Fibroblast of lung (primary cell): ENCODE measurements at regions not wholly inside any gene's neighbourhood (a gene's known extent, or its start where the extent isn't known, plus 50 kb on each side); places are given as distances from the start of the nearest gene placed in this dataset.
"Not testable (repeated sequence)": the region's sequence is repeated elsewhere in the genome, so short reads cannot be mapped to it uniquely, and the experiment has no call there.

ENCODE experiments used
- DNase-seq, 2 donors: peaks; one replicate each; pipeline versions ENCODE4 v3.0.0 to v3.0.0-alpha.2; 2010; ENCODE audit warnings: low read depth in 2 of 2
- H2AFZ ChIP-seq: 2 replicates; pipeline ENCODE4 v1.5.1; 2012; ENCODE audit warnings: low read length, control low read depth, inconsistent platforms
- H3K27ac ChIP-seq: 2 replicates; pipeline ENCODE4 v1.5.1; 2011; ENCODE audit warnings: low read length, control low read depth; ENCODE audit not compliant: insufficient read depth
- H3K27me3 ChIP-seq: 2 replicates; pipeline ENCODE4 v1.5.1; 2011; ENCODE audit warnings: mild to moderate bottlenecking, low read length; ENCODE audit not compliant: control insufficient read depth, insufficient read depth
- H3K36me3 ChIP-seq: 2 replicates; pipeline ENCODE4 v1.5.1; 2011; ENCODE audit warnings: low read length; ENCODE audit not compliant: control insufficient read depth, insufficient read depth
- H3K4me1 ChIP-seq: 2 replicates; pipeline ENCODE4 v1.5.1; 2011; ENCODE audit warnings: low read length; ENCODE audit not compliant: control insufficient read depth, insufficient read depth; ENCODE audit errors: extremely low read depth
- H3K4me2 ChIP-seq: 2 replicates; pipeline ENCODE4 v1.5.1; 2011; ENCODE audit warnings: low read length, control low read depth; ENCODE audit not compliant: insufficient read depth; ENCODE audit errors: extremely low read depth
- H3K4me3 ChIP-seq, 4 experiments: fragments of 200-600 bp in 1 of 4; sonication (generic) in 1 of 4; replicated peaks in 1 of 4; 2 replicates each; pipeline ENCODE4 v1.5.1; 2011 to 2016; ENCODE audit warnings: low read length in 4 of 4, low read depth in 3 of 4, mild to moderate bottlenecking in 3 of 4, control low read depth in 2 of 4, inconsistent platforms in 1 of 4, mixed read lengths in 1 of 4; ENCODE audit not compliant: insufficient read depth in 1 of 4; ENCODE audit errors: control extremely low read depth in 1 of 4
- H3K79me2 ChIP-seq: 2 replicates; pipeline ENCODE4 v1.5.1; 2012; ENCODE audit warnings: mild to moderate bottlenecking, low read length, inconsistent platforms; ENCODE audit not compliant: control insufficient read depth, insufficient read depth
- H3K9ac ChIP-seq: 2 replicates; pipeline ENCODE4 v1.5.1; 2011; ENCODE audit warnings: mild to moderate bottlenecking, low read length, control low read depth; ENCODE audit not compliant: insufficient read depth
- H3K9me3 ChIP-seq: 2 replicates; pipeline ENCODE4 v1.5.1; 2012; ENCODE audit warnings: low read depth, low read length; ENCODE audit not compliant: control insufficient read depth, insufficient read depth
- H4K20me1 ChIP-seq: 2 replicates; pipeline ENCODE4 v1.5.1; 2011; ENCODE audit warnings: low read length; ENCODE audit not compliant: control insufficient read depth, insufficient read depth; ENCODE audit errors: extremely low read depth

DNA sequence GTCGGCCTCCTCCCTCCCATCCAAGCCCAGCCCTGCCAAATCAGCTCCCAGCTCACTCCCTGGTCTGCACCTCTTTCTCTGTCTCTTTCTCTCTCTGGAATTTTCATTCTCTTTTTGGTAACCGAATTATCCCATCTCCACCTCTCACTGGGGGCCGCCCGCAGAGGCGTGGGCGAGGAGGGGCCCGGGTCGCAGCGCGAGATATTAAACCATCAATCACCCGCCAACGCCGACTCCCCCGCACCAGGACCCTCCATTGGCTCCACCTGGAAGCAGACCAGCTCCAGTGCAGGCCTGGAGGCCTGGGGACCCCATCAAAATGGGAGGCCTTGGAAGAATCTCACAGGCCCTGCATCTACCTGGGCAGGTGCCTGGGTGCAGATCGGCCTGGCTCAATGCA lies 83.8 kb upstream of the ADGRL1 start:
- not testable (repeated sequence) for DNase-seq, H3K4me2 ChIP-seq, H3K4me1 ChIP-seq, H3K79me2 ChIP-seq, H3K4me3 ChIP-seq, H3K36me3 ChIP-seq, H2AFZ ChIP-seq, H3K9me3 ChIP-seq, H3K27me3 ChIP-seq, H4K20me1 ChIP-seq, H3K27ac ChIP-seq, H3K9ac ChIP-seq

DNA sequence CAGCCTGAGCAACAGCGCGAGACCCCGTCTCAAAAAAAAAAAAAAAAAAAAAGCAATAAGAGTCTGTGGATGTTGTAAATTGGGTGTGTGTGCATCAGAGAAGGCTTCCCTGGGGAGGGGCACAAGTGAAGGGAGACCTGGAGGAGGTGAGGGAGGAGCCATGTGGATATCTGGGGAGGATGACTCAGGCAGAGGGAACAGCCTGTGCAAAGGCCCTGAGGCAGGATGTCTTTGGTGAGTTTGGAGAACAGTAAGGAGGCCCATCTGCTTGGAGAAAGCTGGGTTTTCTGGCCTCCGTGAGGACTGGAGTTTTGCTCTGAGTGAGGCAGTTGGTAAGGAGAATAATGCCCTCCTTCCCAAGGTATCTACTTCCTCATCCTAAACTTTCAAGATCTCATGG lies 81.9 kb upstream of the ADGRL1 start:
- H3K27me3 ChIP-seq, H3K79me2 ChIP-seq, H3K9ac ChIP-seq, H3K4me3 ChIP-seq, H3K9me3 ChIP-seq, H3K36me3 ChIP-seq, H2AFZ ChIP-seq, H4K20me1 ChIP-seq, H3K4me2 ChIP-seq, DNase-seq, H3K27ac ChIP-seq, H3K4me1 ChIP-seq: not testable (repeated sequence)

DNA sequence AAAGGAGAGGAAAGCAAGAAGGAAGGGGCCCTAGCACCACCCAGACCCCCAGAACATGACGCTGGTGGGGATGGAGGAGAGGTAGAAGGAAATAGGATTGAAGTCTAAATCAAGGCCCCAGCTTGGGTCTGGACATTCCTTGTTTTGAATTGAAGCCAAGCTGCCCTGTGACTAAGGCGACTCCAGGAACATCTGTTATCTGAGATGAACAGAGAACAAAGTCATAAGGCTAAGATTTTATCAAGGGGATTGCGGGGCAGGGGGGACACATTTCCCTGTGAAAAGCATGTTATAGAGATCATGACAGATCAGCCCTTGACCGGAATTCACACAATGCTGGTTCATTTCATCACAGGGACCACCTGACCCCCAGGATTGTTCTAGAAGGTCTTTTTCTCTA lies 80.6 kb upstream of the ADGRL1 start:
- H3K4me2 ChIP-seq, DNase-seq: not testable (repeated sequence)

DNA sequence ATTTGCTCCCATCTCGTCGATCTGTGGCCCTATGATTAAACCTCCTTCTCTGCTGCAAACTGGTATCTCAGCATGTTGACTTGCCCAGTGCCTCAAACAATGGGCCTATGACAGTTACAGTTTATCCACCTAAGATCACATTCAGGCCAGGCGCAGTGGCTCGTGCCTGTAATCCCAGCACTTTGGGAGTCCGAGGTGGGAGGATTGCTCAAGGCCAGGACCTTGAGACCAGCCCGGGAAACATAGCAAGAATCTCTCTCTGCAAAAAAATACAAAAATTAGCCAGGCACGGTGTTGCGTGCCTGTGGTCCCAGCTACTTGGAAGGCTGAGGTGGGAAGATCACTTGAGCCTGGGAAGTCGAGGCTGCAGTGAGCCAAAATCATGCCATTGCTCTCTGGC lies 79.8 kb upstream of the ADGRL1 start:
- H3K4me2 ChIP-seq, H3K27ac ChIP-seq, H3K4me1 ChIP-seq, DNase-seq, H3K4me3 ChIP-seq, H2AFZ ChIP-seq, H3K36me3 ChIP-seq, H4K20me1 ChIP-seq, H3K9ac ChIP-seq, H3K9me3 ChIP-seq, H3K27me3 ChIP-seq, H3K79me2 ChIP-seq: not testable (repeated sequence)

More for the DNA sequence above, 80.6 kb upstream of the ADGRL1 start:
- H3K9ac ChIP-seq, H3K79me2 ChIP-seq, H3K27me3 ChIP-seq, H2AFZ ChIP-seq, H4K20me1 ChIP-seq, H3K4me1 ChIP-seq, H3K36me3 ChIP-seq, H3K27ac ChIP-seq, H3K9me3 ChIP-seq, H3K4me3 ChIP-seq: not testable (repeated sequence)

DNA sequence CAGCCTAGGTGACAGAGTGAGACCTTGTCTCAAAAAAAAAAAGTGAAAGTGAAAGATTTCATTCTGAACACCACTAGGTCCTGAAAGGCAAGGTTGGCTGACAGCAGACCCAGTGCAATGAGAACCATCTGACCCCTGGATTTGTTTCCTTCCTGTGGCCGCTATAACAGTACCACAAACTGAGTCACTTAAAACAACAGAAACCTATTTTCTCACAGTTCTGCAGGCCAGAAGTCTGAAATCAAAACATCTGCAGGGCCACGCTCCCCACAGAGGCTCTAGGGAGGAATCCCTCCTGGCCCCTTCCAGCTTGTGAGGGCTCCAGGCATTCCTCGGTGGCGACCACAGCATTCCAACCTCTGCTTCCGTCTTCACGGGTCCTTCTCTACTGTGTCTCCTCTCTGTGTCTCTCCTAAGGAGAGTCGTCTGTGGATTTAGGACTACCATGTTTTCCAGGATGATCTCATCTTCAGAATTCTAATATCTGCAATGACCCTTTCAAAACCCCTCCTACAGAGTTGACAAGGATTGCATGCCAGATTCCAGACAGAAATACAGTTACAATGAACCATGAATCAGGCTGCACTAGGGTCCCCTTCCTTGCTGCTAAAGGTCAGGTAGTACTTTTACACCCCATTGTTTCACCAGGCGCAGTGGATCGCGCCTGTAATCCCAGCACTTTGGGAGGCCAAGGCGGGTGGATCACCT lies 78.0 kb upstream of the ADGRL1 start:
- H3K4me3 ChIP-seq, H3K36me3 ChIP-seq, H3K27me3 ChIP-seq, H3K9me3 ChIP-seq, H2AFZ ChIP-seq, H3K79me2 ChIP-seq, H3K27ac ChIP-seq, H3K9ac ChIP-seq, H4K20me1 ChIP-seq, H3K4me1 ChIP-seq: not testable (repeated sequence)
- peak; percentile 83 to 97 for DNase-seq
- peak overlapping the region; percentile 44 for H3K4me2 ChIP-seq

DNA sequence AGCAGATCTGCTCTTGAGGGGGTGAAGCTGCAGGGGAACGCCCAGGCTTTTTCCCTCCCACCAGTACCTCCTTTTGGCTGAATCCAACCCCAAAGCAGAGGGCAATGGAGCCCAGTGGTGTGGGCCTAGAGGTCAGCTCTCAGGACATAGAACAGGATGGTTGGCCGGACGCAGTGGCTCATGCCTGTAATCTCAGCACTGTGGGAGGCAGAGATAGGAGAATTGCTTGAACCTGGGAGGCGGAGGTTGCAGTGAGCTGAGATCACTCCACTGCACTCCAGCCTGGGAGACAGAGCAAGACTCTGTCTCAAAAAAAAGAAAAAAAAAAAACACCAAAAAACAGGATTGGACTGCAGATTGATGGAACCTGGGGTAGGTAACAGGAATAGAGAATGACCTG lies 73.3 kb upstream of the ADGRL1 start:
- not testable (repeated sequence) for H3K79me2 ChIP-seq, DNase-seq

More for the DNA sequence above, 73.3 kb upstream of the ADGRL1 start:
- not testable (repeated sequence) for H3K27ac ChIP-seq, H2AFZ ChIP-seq, H4K20me1 ChIP-seq, H3K4me3 ChIP-seq, H3K4me1 ChIP-seq, H3K9ac ChIP-seq, H3K4me2 ChIP-seq, H3K36me3 ChIP-seq, H3K9me3 ChIP-seq, H3K27me3 ChIP-seq
